Femur (tissue), 1 donor: ENCODE measurements at regions not wholly inside any gene's neighbourhood (a gene's known extent, or its start where the extent isn't known, plus 50 kb on each side); places are given as distances from the start of the nearest gene placed in this dataset.

ENCODE experiments used
- DNase-seq: peaks from one replicate; pipeline ENCODE4 v3.0.0-alpha.2; 2017

- DNase-seq: no peak
Measured at GRCh38 chr1:190540366-190540765, 62.7 kb upstream of the BRINP3 start.

DNA sequence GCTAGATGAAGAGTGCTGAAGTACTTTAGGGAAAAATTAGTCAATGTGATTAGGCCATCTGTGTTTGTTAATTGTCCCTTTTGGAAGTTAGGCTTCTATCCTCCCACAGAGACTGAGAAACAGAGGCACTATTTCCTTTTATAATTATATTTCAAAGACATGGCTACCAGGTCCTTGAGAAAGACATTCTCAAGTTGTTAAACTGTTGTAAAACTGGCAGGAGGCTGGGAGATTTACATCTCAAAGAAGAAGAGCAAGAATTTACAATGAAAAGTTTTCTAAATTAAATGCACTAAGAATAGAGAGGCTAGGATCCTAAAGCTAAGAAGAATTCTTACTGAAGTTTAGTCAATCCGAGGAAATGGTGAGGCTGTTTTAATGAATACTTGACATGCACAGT is 74.0 kb upstream of the BRINP3 start:
- DNase-seq: no peak

DNA sequence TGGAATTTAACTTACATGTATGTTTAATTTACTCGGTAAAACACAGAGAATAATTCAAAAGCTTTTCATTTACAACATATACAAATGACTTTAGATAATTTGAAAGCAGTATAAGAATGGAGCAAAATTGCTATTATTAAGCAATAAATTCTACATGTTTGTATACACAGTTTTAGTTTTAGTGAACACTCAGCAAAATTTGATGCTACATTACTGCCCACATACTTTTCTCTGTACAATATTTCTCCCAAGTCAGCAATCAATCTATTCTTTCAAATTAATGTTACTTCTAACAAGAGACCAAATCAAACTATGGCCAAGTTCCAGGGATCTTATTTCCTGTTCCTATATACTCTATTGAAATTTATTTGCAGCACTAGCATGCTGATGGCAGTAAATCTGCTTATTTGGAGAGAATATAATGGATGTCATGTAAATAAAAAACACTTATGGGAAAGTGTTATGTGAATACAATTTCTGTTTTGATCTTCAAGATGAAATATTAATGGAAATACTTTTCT is 82.6 kb upstream of the BRINP3 start:
- DNase-seq: no peak

DNA sequence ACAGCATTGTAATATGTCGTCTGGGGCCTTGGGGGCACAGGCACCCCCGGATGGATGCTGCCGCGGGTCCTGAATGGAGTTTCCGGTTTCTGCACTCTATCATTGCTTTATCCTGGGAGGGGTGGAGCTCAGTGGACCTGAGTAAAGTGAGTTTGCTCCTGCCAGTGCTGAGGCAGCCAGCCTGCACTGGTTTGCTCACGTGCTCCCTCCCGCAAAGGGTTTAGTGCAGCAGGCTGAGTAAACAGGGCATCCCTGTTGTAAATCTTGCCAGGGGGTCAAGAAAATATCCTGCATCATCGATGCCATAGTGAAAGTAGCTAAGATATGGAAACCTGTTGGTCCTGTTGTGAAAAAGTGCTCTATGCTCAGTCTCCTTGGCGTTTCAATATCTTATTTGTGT is 85.6 kb upstream of the BRINP3 start:
- DNase-seq: no peak

- no peak for DNase-seq
Measured at GRCh38 chr1:190564117-190564516, 86.5 kb upstream of the BRINP3 start.

- no peak for DNase-seq
Measured at GRCh38 chr1:190578017-190578416, 100.4 kb upstream of the BRINP3 start.

DNA sequence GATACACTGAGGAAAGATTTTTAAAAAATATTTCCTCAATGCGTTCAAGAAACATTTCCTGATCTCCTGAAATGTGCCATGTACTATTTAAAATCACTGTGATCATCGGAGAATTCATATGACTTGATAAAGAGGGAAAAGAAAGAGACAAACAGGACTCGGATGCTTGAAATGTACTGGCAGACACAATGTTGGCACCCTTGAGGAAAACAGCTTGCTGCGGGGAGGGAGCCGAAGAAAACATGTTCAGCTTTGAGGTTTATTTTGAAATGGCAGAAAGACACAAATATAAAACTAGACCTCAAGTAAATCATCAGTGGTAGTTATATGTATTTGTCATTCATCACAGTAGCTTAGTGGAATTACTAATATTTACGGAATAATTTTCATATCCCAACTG is 100.9 kb upstream of the BRINP3 start:
- DNase-seq: no peak

DNA sequence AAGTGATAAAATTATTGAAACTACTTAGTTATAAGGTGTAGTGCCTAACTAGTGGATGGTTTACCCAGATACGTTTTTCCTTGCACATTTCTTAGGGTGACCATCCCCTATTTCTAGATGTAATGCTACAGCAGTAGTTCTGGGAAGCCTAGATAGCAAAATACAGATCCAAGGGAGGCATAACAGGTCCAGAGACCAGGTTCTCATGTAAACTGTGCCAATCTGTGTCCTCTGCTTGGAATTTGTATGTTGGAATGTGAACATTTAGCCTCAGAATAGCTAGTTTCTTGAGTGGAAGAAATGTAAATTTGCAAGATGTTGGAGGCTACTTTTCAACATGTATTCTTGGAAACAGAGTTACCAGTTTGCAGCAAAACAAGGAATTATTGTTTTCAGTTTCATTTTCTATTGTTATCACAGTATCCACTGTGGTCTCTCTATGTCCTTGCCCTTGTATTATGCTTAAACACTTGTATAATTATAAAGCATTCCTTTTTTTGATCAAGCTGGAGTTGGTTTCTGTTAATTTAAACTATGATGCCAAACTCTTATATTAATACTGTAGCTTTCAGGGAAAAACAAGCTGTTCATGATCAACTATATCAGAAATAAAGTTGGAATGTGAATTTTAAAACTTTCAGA is 102.0 kb upstream of the BRINP3 start:
- DNase-seq: no peak

DNA sequence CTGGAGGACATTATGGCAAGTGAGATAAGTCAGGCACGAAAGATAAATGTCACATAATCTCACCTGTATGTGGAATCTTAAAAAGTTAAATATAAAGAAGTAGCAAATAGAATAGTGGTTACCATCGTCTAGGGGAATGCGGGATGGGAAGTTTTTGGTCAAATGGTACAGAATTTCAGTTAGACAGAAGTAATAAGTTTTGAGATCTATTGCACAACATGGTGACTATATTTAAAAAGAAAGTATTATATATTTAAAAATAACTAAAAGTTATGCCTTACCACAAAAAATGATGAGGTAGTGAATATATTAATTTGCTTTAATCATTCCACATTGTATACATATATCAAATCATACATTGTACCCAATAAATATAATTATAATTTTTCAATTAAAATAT is 106.2 kb upstream of the BRINP3 start:
- no peak for DNase-seq

DNA sequence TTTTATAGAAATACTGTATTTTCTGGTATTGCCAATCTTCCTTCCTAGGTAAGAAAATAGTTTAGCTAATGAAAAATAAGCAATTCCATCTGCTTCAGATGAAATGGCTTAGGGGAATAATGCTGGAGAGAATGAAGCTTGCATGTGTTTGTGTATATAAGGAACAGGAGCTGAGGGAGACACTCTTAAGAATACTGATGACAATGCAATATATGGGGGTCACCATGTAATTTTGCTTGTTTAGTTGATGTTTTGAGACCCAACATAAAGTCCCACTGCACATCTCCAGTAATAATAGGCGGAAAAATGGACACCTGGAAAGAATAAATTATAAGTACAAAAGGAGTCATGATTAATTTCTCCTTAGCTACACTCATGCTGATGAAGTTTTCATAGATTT is 110.8 kb upstream of the BRINP3 start:
- DNase-seq: no peak

GRCh38 chr1:190595438-190595837 is 117.8 kb upstream of the BRINP3 start:
- no peak for DNase-seq

GRCh38 chr1:190597294-190597693 is 119.6 kb upstream of the BRINP3 start:
- DNase-seq: no peak

DNA sequence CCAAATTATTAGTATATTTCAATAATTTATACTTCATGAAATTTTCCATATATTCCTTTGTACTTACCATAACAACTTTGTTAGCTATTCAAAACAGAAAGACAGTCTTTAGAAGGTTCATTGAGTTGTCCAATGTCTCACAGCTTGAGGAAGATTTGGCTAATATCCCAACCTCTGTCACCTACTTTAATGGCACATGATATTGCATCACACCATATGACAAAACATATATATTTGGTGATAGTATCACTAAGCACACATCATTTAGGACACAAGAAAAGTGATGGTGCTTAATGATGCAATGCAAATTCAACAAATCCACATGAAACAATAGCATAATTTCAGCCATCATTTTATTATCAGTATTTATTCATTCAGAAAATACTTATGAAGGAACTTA is 122.0 kb upstream of the BRINP3 start:
- no peak for DNase-seq

DNA sequence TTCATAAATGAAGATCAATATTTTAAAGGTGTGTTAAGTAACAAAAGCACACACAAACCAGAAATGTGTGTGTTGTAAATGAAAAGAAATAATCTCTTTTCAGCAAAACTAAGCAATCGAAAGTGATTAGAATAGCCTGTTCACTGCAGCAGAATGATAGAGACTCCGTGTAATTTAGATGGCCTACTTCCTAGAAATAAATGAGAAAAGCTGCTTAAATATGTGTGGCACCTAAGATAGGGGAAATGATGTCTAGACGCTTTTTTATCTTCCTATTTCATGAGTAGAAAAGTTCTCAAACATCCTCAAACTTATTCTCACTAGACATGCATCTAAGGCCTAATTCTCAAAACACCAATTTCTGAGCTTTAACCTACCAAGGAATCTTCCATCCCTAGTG is 124.7 kb upstream of the BRINP3 start:
- DNase-seq: no peak

GRCh38 chr1:190608282-190608681 is 130.6 kb upstream of the BRINP3 start:
- no peak for DNase-seq

GRCh38 chr1:190615818-190616217 is 138.2 kb upstream of the BRINP3 start:
- no peak for DNase-seq

GRCh38 chr1:190616235-190616634 is 138.6 kb upstream of the BRINP3 start:
- DNase-seq: no peak

- no peak for DNase-seq
Measured at GRCh38 chr1:190619724-190620123, 142.1 kb upstream of the BRINP3 start.

DNA sequence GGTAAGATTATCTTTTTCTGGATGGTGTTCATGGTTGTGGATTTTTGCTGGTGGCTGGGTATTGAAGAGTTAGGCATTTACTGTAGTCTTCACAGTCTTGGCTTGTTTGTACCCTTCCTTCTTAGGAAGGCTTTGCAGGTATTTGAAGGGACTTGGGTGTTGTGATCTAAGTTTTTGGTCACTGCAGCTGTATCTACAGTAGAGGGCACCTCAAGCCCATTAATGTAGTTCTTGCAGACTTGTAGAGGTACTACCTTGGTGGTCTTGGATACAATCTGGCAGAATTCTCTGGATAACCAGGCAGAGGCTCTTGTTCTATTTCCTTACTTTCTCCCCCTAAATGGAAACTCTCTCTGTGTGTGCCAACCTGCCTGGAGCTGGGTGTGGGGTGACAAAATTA is 155.8 kb upstream of the BRINP3 start:
- no peak for DNase-seq

DNA sequence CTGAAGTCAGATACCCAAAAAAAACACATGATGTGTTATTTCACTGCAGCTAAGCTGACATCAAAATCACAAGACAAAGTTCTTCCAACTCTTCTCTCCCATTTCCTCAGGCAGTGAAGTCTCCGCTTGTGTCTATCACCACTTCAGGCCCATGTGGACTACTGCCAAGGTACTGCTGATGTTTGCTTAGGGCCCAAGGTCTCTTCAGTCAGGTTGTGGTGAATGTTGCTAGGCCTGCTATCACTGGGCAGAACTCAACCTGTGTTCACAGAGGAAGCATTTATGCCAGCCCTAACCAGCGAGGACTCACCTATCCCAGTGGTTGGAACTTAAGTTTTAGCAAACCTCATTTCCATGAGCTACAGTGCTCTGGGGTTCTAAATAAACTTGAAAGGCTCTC is 156.5 kb upstream of the BRINP3 start:
- DNase-seq: no peak

DNA sequence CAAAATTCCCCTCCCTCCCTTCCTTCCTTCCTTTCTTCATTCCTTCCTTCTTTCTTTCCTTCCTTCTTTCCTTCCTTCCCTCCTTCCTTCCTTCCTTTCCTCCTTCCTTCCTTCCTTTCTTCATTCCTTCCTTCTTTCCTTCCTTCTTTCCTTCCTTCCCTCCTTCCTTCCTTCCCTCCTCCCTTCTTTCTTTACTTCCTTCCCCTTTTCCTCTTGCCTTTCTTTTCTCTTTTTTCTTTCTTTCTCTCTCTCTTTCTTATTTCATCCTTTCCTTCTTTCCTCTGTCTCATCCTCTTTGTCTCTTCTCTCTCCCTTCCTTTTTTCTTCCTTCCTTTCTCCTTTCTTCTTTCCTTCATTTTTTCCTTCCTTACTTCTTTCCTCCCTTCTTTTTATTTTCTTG is 171.9 kb upstream of the BRINP3 start:
- DNase-seq: no peak

DNA sequence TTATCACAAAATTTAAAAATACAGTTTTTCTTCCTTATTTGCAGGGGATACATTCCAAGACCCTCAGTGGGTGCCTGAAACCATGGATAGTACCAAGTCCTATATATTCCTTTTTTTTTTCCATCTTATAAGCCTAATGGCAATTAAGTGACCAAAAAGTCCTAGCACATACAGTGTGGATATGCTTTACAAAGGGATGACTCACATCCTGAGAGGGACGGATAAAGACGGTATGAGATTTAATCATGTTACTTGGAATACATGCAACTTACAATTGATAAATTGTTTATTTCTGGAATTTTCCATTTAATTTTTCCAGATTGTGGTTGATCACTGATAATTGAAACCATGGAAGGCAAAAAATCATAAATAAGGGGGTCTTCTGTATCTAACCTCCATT is 181.2 kb upstream of the BRINP3 start:
- DNase-seq: no peak

- no peak for DNase-seq
Measured at GRCh38 chr1:190663962-190664361, 186.3 kb upstream of the BRINP3 start.

DNA sequence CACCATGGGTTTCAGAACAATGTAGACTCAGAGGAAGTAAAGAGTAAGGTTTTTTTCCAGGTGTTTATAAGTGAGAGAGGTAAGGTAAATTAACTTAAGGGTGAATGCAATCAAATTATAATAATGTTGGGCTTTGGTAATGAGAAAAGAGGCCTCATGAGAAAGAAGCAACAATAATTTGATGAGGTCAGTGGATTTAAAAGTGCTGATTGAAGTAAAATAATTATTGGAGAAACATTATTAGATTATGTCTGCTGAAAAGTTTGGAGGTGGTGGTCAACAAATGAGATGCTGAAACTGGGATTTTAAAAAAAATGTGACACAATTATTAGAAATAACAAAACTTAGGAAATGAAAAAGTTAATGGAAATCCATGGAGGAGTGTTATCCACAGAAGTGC is 187.4 kb upstream of the BRINP3 start:
- DNase-seq: no peak

- DNase-seq: no peak
Measured at GRCh38 chr1:190667914-190668313, 190.2 kb upstream of the BRINP3 start.

GRCh38 chr1:190679044-190679443 is 201.4 kb upstream of the BRINP3 start:
- DNase-seq: no peak
